Transverse colon (tissue), 4 donors: ENCODE measurements at regions not wholly inside any gene's neighbourhood (a gene's known extent, or its start where the extent isn't known, plus 50 kb on each side); places are given as distances from the start of the nearest gene placed in this dataset.
"Not testable (repeated sequence)": the region's sequence is repeated elsewhere in the genome, so short reads cannot be mapped to it uniquely, and the experiment has no call there.

Experiments
- DNase-seq: peaks from one replicate; pipeline ENCODE4 v3.0.0-alpha.2; 2019
- H3K27ac ChIP-seq, 4 donors: fragments of 200-600 bp; sonication (generic); 2 replicates each; pipeline ENCODE4 v1.5.1; 2016 to 2018; ENCODE audit warnings: inconsistent platforms in 4 of 4
- H3K27me3 ChIP-seq: fragments of 200-600 bp; sonication (generic); 2 replicates; pipeline ENCODE4 v1.5.1; 2017; ENCODE audit warnings: inconsistent platforms
- H3K36me3 ChIP-seq, 4 donors: fragments of 200-600 bp; sonication (generic); 2 replicates each; pipeline ENCODE4 v1.5.1; 2017 to 2019; ENCODE audit warnings: inconsistent platforms in 4 of 4
- H3K4me1 ChIP-seq, 4 donors: fragments of 200-600 bp; sonication (generic); 2 replicates each; pipeline ENCODE4 v1.5.1; 2017 to 2020; ENCODE audit warnings: inconsistent platforms in 4 of 4
- H3K4me3 ChIP-seq, 4 donors: fragments of 200-600 bp; sonication (generic); 1 replicate in 1 of 4; 2 replicates in 3 of 4; pipeline versions ENCODE4 v1.5.1 to v1.6.1; 2017 to 2019; ENCODE audit warnings: inconsistent platforms in 4 of 4
- H3K9me3 ChIP-seq, 2 donors: fragments of 200-600 bp; sonication (generic); 2 replicates each; pipeline ENCODE4 v1.5.1; 2017 to 2019; ENCODE audit warnings: inconsistent platforms in 2 of 2
- CTCF ChIP-seq, 5 experiments: fragments of 200-600 bp in 3 of 5; fragments of 450-650 bp in 2 of 5; sonication (generic) in 3 of 5; IDR thresholded peaks; 1 replicate in 2 of 5; 2 replicates in 3 of 5; pipeline ENCODE4 v1.5.1; 2016 to 2017; ENCODE audit warnings: antibody characterized with exemption in 5 of 5, inconsistent platforms in 3 of 5, mild to moderate bottlenecking in 2 of 5, moderate library complexity in 1 of 5
- EP300 ChIP-seq: sonication (generic); formaldehyde crosslinking; IDR thresholded peaks from one replicate; pipeline ENCODE4 v1.6.1; 2017; ENCODE audit warnings: antibody characterized with exemption, low read depth
- POLR2A ChIP-seq: fragments of 450-650 bp; IDR thresholded peaks from one replicate; pipeline ENCODE4 v1.6.1; 2016; ENCODE audit warnings: antibody characterized with exemption, mild to moderate bottlenecking, moderate library complexity
- POLR2AphosphoS5 ChIP-seq, 3 donors: sonication (generic); formaldehyde crosslinking; IDR thresholded peaks; one replicate each; pipeline ENCODE4 v1.6.1; 2016; ENCODE audit warnings: antibody characterized with exemption in 3 of 3
- WGBS, 2 donors: methylation state at CpG; one replicate each; pipeline ENCODE4 v1.1.5; 2018; ENCODE audit warnings: low coverage in 1 of 2; 5-methylcytosine and 5-hydroxymethylcytosine counted together
- in situ Hi-C, 4 donors: fragments of 200-750 bp; cut with MboI; loops; one replicate each; pipeline versions ENCODE4 v1.15.0 to v1.15.1; 2017; ENCODE audit warnings: low sequenced_read_pairs in 3 of 4, low pct_ligation_motif_present in 1 of 4, low pct_unique_long_range_greater_than_20kb in 1 of 4
- intact Hi-C: fragments of 100-400 bp; cut with DNase I; formaldehyde crosslinking; loops from one replicate; pipeline ENCODE4 v1.15.1; 2023; ENCODE audit warnings: low total_unique reads

GRCh38 chrX:110920991-110921390, 125.4 kb upstream of the CHRDL1 start:
- Histone ChIP-seq H3K4me1 (no peaks in the 10 kb centered on the region), H3K9me3 (no peaks in the 10 kb centered on the region), H3K27me3 (no peaks in the 10 kb centered on the region), H3K36me3 (no peaks in the 10 kb centered on the region), H3K4me3 (no peak overlapping the region), H3K27ac (no peak overlapping the region)
- intact Hi-C loops (no loop called here), in situ Hi-C loops (no loop called here)
- DNase-seq, result no peak
- 54% methylated on average over 3 of the region's 3 CpGs; no CpG with 5 or more reads in 1 of the 2 donors for WGBS, 2 donors
- no peak for TF ChIP-seq POLR2AphosphoS5 (IDR thresholded peaks at IDR 0.05)
- no peak for TF ChIP-seq POLR2A
- TF ChIP-seq EP300, result no peak
- no peak for TF ChIP-seq CTCF (IDR thresholded peaks at IDR 0.05)

GRCh38 chrX:110915570-110915969, 120.0 kb upstream of the CHRDL1 start:
- no peaks in the 10 kb centered on the region for H3K9me3 ChIP-seq
- H3K27ac ChIP-seq, result no peak overlapping the region
- DNase-seq, result no peak
- no peak overlapping the region for H3K4me3 ChIP-seq
- H3K27me3 ChIP-seq, result no peaks in the 10 kb centered on the region
- in situ Hi-C loops (no loop called here), intact Hi-C loops (no loop called here)
- TF ChIP-seq POLR2A, result no peak
- TF ChIP-seq POLR2AphosphoS5 (IDR thresholded peaks at IDR 0.05), result no peak
- no peak for TF ChIP-seq CTCF (IDR thresholded peaks at IDR 0.05)
- no peak for TF ChIP-seq EP300
- H3K36me3 ChIP-seq, result no peaks in the 10 kb centered on the region
- no peaks in the 10 kb centered on the region for H3K4me1 ChIP-seq

- Histone ChIP-seq H3K4me3 (no peak overlapping the region), H3K9me3 (no peaks in the 10 kb centered on the region), H3K27ac (no peak overlapping the region), H3K36me3 (no peaks in the 10 kb centered on the region), H3K4me1 (no peaks in the 10 kb centered on the region), H3K27me3 (no peaks in the 10 kb centered on the region)
- no peak for TF ChIP-seq POLR2AphosphoS5 (IDR thresholded peaks at IDR 0.05)
- TF ChIP-seq EP300, result no peak
- no peak for TF ChIP-seq CTCF (IDR thresholded peaks at IDR 0.05)
- TF ChIP-seq POLR2A, result no peak
- intact Hi-C loops (no loop called here), in situ Hi-C loops (no loop called here)
- WGBS, 2 donors, result 74% methylated on average over 3 of the region's 3 CpGs; no CpG with 5 or more reads in 1 of the 2 donors
- DNase-seq, result no peak
Observed at GRCh38 chrX:110915111-110915510, 119.5 kb upstream of the CHRDL1 start.

- Histone ChIP-seq H3K27me3 (no peaks in the 10 kb centered on the region), H3K4me3 (no peak overlapping the region), H3K4me1 (no peaks in the 10 kb centered on the region), H3K36me3 (no peaks in the 10 kb centered on the region), H3K27ac (no peak overlapping the region), H3K9me3 (no peaks in the 10 kb centered on the region)
- no peak for DNase-seq
- no peak for TF ChIP-seq POLR2A
- TF ChIP-seq EP300, result no peak
- TF ChIP-seq CTCF (IDR thresholded peaks at IDR 0.05), result no peak
- TF ChIP-seq POLR2AphosphoS5 (IDR thresholded peaks at IDR 0.05), result no peak
- 56% methylated on average over 1 of the region's 1 CpG; no CpG with 5 or more reads in 1 of the 2 donors for WGBS, 2 donors
- in situ Hi-C loops, result no loop called here
- intact Hi-C loops, result no loop called here
Observed at GRCh38 chrX:110914281-110914680, 118.7 kb upstream of the CHRDL1 start.

- H3K27me3 ChIP-seq, H3K27ac ChIP-seq, DNase-seq, H3K4me1 ChIP-seq, in situ Hi-C loops, H3K4me3 ChIP-seq, H3K36me3 ChIP-seq, intact Hi-C loops, H3K9me3 ChIP-seq: not testable (repeated sequence)
Observed at GRCh38 chrX:110904747-110905146, 109.1 kb upstream of the CHRDL1 start.
